ENCODE measurements at regions not wholly inside any gene's neighbourhood (a gene's known extent, or its start where the extent isn't known, plus 50 kb on each side); places are given as distances from the start of the nearest gene placed in this dataset.

DNA sequence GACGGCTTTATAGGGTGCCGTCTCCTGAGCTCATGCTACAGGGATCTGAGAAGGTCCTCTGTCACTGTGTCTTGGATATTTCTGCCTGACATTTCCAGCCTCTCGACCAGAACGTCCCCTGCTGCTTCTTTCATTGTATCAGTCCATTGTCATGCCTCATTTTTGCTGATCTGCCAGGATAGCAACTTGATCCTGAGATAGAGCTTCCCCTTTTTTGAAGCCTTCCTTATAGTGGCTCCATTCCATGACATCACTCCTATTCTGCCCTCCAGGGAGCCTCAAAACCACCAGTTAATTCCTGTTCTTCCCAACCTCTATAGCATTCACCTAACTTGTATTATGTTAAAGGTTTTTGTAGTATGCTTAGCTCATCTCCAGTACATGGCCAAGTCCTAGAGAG, 431.8 kb upstream of the NOX3 start:
- TF ChIP-seq CTCF (IDR thresholded peaks at IDR 0.05) (no peak), POLR2A (IDR thresholded peaks at IDR 0.05) (no peak)

All from breast epithelium (tissue), 3 donors.